GM21825 (cell line): ENCODE measurements at regions not wholly inside any gene's neighbourhood (a gene's known extent, or its start where the extent isn't known, plus 50 kb on each side); places are given as distances from the start of the nearest gene placed in this dataset.

ENCODE experiments used
- ATAC-seq: cut with Tn5 transposase; IDR thresholded peaks from one replicate; pipeline ENCODE4 v1.9.1; 2021; ENCODE audit warnings: mild to moderate bottlenecking, moderate library complexity; ENCODE audit not compliant: unreplicated experiment

GRCh38 chr7:113998934-113999333 is 80.1 kb upstream of the PPP1R3A start:
- ATAC-seq, result no peak

GRCh38 chr7:113996405-113996804 is 77.6 kb upstream of the PPP1R3A start:
- no peak for ATAC-seq

GRCh38 chr7:113986216-113986615 is 67.4 kb upstream of the PPP1R3A start:
- ATAC-seq, result no peak

GRCh38 chr7:113976508-113976907 is 57.7 kb upstream of the PPP1R3A start:
- no peak for ATAC-seq

- no peak for ATAC-seq
Observed at GRCh38 chr7:113968713-113969112, 49.9 kb upstream of the PPP1R3A start.
